HG02610 (cell line): ENCODE measurements at regions not wholly inside any gene's neighbourhood (a gene's known extent, or its start where the extent isn't known, plus 50 kb on each side); places are given as distances from the start of the nearest gene placed in this dataset.
"Not testable (repeated sequence)": the region's sequence is repeated elsewhere in the genome, so short reads cannot be mapped to it uniquely, and the experiment has no call there.

Experiments used
- ATAC-seq: cut with Tn5 transposase; IDR thresholded peaks from one replicate; pipeline ENCODE4 v1.9.1; 2021; ENCODE audit warnings: mild to moderate bottlenecking, moderate library complexity; ENCODE audit not compliant: unreplicated experiment

- ATAC-seq = no peak
These were observed 448.2 kb downstream of the PCDH10 start for GRCh38 chr4:133597251-133597650.

GRCh38 chr4:133596459-133596858 is 447.4 kb downstream of the PCDH10 start:
- no peak for ATAC-seq

GRCh38 chr4:133594390-133595207 is 445.5 kb downstream of the PCDH10 start:
- no peak for ATAC-seq

- no peak for ATAC-seq
These were observed 444.7 kb downstream of the PCDH10 start for GRCh38 chr4:133593764-133594163.

- ATAC-seq = no peak
These were observed 443.5 kb downstream of the PCDH10 start for GRCh38 chr4:133592591-133592990.

DNA sequence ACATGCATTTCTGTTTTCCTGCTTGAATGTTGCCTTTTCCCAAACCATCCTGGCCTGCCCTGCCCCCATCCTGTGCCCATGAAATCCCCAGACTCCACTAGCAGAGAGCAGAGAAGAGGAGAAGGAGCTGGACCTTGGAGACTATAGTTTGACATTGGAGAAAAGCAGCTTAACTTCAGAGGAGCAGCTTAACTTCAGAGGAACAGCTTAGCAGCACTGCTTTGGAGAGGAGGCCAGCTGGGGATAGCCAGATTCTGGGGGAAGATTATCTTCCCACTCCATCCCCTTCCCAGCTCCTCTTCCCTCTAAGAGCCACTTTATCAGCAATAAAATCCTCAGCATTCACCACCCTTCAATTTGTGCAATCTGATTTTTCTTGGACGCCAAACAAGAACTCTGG is 443.0 kb downstream of the PCDH10 start:
- no peak for ATAC-seq

DNA sequence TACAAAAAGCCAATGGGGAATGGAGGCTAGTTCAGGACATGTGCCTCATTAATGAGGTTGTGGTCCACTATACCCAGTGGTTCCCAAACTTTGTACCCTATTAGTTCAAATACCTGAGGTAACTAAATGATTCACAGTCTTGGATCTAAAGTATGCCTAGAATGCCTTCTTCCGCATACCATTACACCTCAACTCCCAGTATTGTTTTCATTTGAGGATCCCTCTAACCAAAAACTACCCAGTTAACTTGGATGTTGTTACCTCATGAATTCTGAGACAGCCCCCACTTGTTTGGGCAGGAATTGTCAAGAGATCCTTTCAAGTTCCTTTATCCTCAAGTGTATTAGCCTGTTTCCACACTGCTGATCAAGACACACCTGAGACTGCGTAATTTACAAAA is 439.2 kb downstream of the PCDH10 start:
- ATAC-seq = no peak

DNA sequence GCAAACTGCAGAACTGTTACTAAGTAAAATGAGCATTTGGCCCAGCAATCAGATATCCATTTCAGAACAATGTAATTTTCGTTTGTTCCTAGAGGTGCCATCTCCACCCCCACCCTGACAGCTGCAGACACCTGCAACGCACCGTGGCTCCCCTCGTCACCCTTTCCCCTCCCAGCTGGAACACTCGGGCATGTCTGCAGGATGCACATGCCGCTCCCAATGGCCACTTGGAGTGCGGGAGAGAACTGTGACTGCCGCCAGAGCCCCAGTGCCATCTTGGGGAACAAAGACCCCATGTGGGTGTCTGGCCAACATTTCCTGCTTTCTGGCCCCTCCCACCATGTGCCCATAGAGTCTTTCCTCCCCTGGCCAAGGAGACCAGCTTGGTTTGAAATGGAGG is 436.2 kb downstream of the PCDH10 start:
- no peak for ATAC-seq

GRCh38 chr4:133584714-133585113 is 435.6 kb downstream of the PCDH10 start:
- no peak for ATAC-seq

DNA sequence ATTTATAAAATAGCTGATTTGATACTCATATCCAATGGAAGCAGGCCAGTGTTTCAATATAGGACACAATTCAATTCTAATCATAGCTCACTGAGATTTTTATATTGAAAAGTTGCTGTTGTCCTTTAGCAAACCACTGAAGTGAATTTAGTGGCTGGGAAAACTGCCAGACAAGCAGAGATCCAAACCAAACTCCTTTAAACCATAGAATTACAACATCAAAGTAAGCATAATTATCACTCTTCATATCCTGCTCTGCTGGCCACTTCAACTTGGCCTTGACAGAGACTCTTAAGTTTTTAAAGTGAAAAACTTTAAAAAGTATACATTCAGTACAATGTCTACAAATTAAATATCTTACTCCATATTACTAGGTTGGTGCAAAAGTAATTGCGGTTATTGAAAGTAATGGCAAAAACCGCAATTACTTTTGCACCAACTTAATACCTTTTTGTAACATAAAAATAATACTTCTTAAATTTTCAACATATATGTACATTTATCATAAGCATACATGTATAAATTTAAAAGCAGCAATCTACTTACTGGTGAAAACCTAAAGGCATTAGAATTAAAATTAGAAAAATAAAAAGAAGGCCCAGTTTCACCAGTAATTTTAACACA is 433.0 kb downstream of the PCDH10 start:
- no peak for ATAC-seq

DNA sequence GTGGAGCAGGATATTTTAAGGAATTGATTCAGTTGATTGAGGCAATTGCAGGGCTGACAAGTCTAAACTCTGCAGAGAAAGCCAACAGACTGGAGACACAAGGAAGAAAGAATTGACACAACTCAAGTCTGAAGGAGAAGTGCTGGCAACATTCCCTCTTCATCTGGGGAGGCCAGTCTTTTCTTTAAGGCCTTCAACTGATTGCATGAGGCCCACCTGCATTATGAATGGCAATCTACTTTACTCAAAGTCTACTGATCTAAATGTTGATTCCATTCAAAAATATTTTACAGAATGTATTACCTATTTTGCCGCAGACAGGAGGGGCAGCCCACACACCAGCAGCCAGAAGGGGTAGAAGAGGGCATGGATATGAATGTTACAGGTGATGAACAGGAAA is 425.2 kb downstream of the PCDH10 start:
- no peak for ATAC-seq

GRCh38 chr4:133565379-133565778 is 416.3 kb downstream of the PCDH10 start:
- no peak for ATAC-seq

DNA sequence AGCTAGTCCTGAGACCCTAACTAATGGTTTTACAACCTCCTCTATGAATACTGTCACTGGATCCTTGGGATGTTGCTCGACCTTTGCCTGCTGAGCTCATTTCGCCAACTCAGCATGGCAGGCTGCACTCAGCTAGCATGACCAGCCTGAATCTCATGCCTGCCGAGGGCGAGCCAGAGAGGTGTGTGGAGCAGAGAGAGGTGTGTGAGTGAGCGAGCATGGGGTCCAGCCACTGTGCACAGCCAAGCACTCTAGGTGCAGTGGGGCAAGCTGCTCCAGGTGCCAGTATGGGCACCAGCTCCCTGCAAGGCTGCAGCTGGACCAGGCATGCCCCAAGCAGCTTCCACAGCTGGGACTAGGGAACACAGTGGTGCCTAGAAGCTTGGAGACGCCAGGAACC is 410.9 kb downstream of the PCDH10 start:
- ATAC-seq = no peak

DNA sequence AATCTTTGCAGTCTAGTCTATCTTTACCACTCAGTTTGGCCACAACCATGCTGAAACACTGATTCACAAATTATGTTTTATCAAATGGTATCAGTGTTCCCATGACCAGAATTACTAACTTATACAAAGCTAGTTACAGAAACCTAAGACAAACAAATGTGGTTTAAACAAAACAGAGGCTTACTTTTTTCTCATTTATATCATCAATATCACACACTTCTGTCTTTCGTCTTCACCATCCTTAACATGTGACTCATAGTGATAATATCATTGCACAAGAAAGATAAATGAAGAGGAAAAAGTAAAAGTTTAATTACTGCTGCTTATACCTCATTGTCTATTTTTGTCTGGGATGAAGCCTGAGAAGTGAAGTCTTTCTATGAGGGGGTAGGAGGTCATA is 406.6 kb downstream of the PCDH10 start:
- ATAC-seq = no peak

DNA sequence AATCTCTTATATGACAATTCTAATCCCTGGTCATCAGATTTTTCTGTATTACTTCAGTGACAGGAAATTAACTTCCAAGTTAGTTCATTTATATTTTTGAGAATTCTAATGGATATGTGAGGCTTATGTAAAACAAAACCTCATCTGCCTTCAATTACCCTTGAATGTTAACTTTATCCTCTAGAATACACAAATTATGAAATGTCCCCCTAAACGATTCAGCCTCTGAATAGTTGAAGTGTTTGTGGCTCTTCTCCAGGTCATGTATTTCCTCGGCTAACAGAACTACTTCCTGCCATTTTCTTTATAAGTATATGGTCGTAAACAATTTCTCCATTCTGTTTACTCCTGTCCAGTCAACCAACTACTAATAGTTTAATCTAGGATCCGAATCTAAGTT is 401.3 kb downstream of the PCDH10 start:
- ATAC-seq = no peak

- ATAC-seq = no peak
These were observed 395.0 kb downstream of the PCDH10 start for GRCh38 chr4:133544097-133544496.

GRCh38 chr4:133537780-133538281 is 388.7 kb downstream of the PCDH10 start:
- no peak for ATAC-seq

DNA sequence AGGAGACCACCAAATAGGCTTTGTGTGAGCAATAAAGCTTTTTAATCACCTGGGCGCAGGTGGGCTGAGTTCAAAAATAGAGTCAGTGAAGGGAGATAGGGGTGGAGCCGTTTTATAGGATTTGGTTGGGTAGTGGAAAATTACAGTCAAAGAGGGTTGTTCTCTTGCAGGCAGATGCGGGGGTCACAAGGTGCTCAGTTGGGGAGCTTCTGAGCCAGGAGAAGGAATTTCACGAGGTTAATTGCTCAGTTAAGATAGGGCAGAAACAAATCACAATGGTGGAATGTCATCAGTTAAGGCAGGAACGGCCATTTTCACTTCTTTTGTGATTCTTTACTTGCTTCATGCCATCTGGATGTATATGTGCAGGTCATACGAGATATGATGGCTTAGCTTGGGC is 385.1 kb downstream of the PCDH10 start:
- not testable (repeated sequence) for ATAC-seq

GRCh38 chr4:133524369-133524768 is 375.3 kb downstream of the PCDH10 start:
- no peak for ATAC-seq

- no peak for ATAC-seq
These were observed 364.8 kb downstream of the PCDH10 start for GRCh38 chr4:133513901-133514300.

- ATAC-seq = no peak
These were observed 349.1 kb downstream of the PCDH10 start for GRCh38 chr4:133498149-133498548.

DNA sequence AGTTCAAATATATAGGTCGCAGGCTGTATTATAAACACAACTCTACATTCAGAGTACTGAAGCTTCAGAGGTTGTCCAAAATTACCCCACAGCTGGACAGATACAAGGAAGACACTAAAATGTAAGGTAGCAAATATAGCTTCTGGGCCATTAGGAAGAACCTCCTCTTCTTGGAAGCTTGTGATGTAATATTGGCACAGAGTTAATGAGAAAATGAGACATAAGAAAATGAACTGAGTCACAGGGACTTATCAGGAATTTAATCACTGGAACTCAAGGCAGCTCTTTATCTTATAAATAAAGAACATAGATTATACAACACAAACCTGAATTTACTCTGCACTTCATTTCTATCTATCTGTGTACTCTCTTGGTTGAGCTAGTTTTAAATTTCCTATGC is 344.7 kb downstream of the PCDH10 start:
- ATAC-seq = no peak
